GM12878 (cell line): ENCODE measurements at regions not wholly inside any gene's neighbourhood (a gene's known extent, or its start where the extent isn't known, plus 50 kb on each side); places are given as distances from the start of the nearest gene placed in this dataset.

Experiments used
- CTCF ChIP-seq, 3 experiments: IDR thresholded peaks in 2 of 3; conservative IDR thresholded peaks in 1 of 3; 2 replicates each; pipeline ENCODE4 v1.5.1; 2011; ENCODE audit warnings: low read depth in 3 of 3, low read length in 3 of 3, mild to moderate bottlenecking in 3 of 3, control low read depth in 2 of 3, moderate library complexity in 2 of 3, inconsistent platforms in 1 of 3, mixed read lengths in 1 of 3; ENCODE audit not compliant: control insufficient read depth in 2 of 3, insufficient read depth in 1 of 3; ENCODE audit errors: extremely low read depth in 1 of 3
- EZH2 ChIP-seq: IDR thresholded peaks from 2 replicates; pipeline ENCODE4 v1.6.1; 2012; ENCODE audit warnings: low read depth, mild to moderate bottlenecking, control low read depth, inconsistent platforms, low read length, borderline replicate concordance; ENCODE audit not compliant: control insufficient read depth
- HDAC2 ChIP-seq: fragments of 200-600 bp; sonication (generic); IDR thresholded peaks from 2 replicates; pipeline ENCODE4 v1.6.1; 2017
- JUND ChIP-seq: IDR thresholded peaks from 2 replicates; pipeline ENCODE4 v1.6.1; 2012; ENCODE audit warnings: low read depth, mild to moderate bottlenecking, low read length, improper control_type of control experiment, moderate library complexity

GRCh38 chr12:107322063-107322462, 228.7 kb upstream of the CRY1 start:
- TF ChIP-seq JUND (no peak), EZH2 (no peak), CTCF (IDR thresholded peaks at IDR 0.05 in 2 of 3, conservative IDR thresholded peaks at IDR 0.05 in 1 of 3; ENCODE audit: control insufficient read depth in 2 of 3, extremely low read depth in 1 of 3, insufficient read depth in 1 of 3, low read depth in 3 of 3, low read length in 3 of 3) (no peak), HDAC2 (no peak)
